WTC11 (cell line): ENCODE measurements at regions not wholly inside any gene's neighbourhood (a gene's known extent, or its start where the extent isn't known, plus 50 kb on each side); places are given as distances from the start of the nearest gene placed in this dataset.

Experiments
- ATAC-seq: fragments of 200-7000 bp; cut with Tn5 transposase; 2 replicates; pipeline ENCODE4 v1.10.0; 2021; ENCODE audit warnings: mild to moderate bottlenecking, moderate library complexity
- CTCF ChIA-PET: fragments of 300-600 bp; sonication (Branson Sonifier 250); formaldehyde crosslinking; loops from one replicate; lab custom pipeline; 2021; ENCODE audit warnings: antibody characterized with exemption; lab: Charles Lee
- POLR2A ChIA-PET: fragments of 350-600 bp; sonication (Branson Sonifier 250); formaldehyde crosslinking; loops from one replicate; lab custom pipeline; 2021; ENCODE audit warnings: antibody characterized with exemption; lab: Charles Lee
- DNase-seq: peaks from one replicate; pipeline ENCODE4 v3.0.0; 2021; ENCODE audit warnings: low spot score
- H3K27ac Mint-ChIP-seq: 2 replicates; pipeline ENCODE4 v1.8.0; 2021; ENCODE audit warnings: mixed read lengths
- H3K27me3 Mint-ChIP-seq: 2 replicates; pipeline ENCODE4 v1.8.0; 2021; ENCODE audit warnings: low read depth, mild to moderate bottlenecking, moderate library complexity, mixed read lengths
- H3K36me3 Mint-ChIP-seq: 2 replicates; pipeline ENCODE4 v1.8.0; 2021; ENCODE audit warnings: mixed read lengths
- H3K4me1 Mint-ChIP-seq: 2 replicates; pipeline ENCODE4 v1.8.0; 2022; ENCODE audit warnings: mixed read lengths
- H3K4me3 Mint-ChIP-seq: 2 replicates; pipeline ENCODE4 v1.8.0; 2021; ENCODE audit warnings: mild to moderate bottlenecking, moderate library complexity, mixed read lengths
- H3K9me3 Mint-ChIP-seq: 2 replicates; pipeline ENCODE4 v1.8.0; 2021; ENCODE audit warnings: mixed read lengths
- ARID4B ChIP-seq: sonication (generic); formaldehyde crosslinking; IDR thresholded peaks from 2 replicates; pipeline ENCODE4 v1.8.0; 2023; ENCODE audit warnings: missing genetic modification reagents, mild to moderate bottlenecking, borderline replicate concordance
- ATF1 ChIP-seq: sonication (generic); formaldehyde crosslinking; IDR thresholded peaks from 2 replicates; pipeline ENCODE4 v1.8.1; 2023; ENCODE audit warnings: mild to moderate bottlenecking, moderate library complexity, missing genetic modification reagents
- ATF3 ChIP-seq: sonication (generic); formaldehyde crosslinking; conservative IDR thresholded peaks from 2 replicates; pipeline ENCODE4 v1.8.1; 2022; ENCODE audit warnings: mild to moderate bottlenecking, missing genetic modification reagents
- CDX4 ChIP-seq: fragments of 250-450 bp; sonication (Bioruptor Pico); IDR thresholded peaks from 2 replicates; pipeline ENCODE4 v1.9.0; 2021; ENCODE audit warnings: moderate library complexity, mild to moderate bottlenecking, inconsistent platforms, borderline replicate concordance
- CREB1 ChIP-seq: sonication (generic); formaldehyde crosslinking; IDR thresholded peaks from 2 replicates; pipeline ENCODE4 v1.8.0; 2023; ENCODE audit warnings: mild to moderate bottlenecking, missing genetic modification reagents
- E2F4 ChIP-seq: sonication (generic); formaldehyde crosslinking; IDR thresholded peaks from 2 replicates; pipeline ENCODE4 v1.8.1; 2022; ENCODE audit warnings: low read depth, mild to moderate bottlenecking, moderate library complexity, missing genetic modification reagents, borderline replicate concordance
- ETV6 ChIP-seq: sonication (generic); formaldehyde crosslinking; IDR thresholded peaks from 2 replicates; pipeline ENCODE4 v1.8.1; 2022; ENCODE audit warnings: mild to moderate bottlenecking, missing genetic modification reagents
- GABPB1 ChIP-seq: sonication (generic); formaldehyde crosslinking; IDR thresholded peaks from 2 replicates; pipeline ENCODE4 v1.8.1; 2023; ENCODE audit warnings: mild to moderate bottlenecking, missing genetic modification reagents
- HMGA2 ChIP-seq: fragments of 250-450 bp; sonication (Bioruptor Pico); IDR thresholded peaks from 2 replicates; pipeline ENCODE4 v1.4.0; 2021; ENCODE audit warnings: mild to moderate bottlenecking, moderate library complexity
- IRF1 ChIP-seq: sonication (generic); formaldehyde crosslinking; IDR thresholded peaks from 2 replicates; pipeline ENCODE4 v1.8.0; 2023; ENCODE audit warnings: missing genetic modification reagents
- KAT7 ChIP-seq: sonication (generic); formaldehyde crosslinking; IDR thresholded peaks from 2 replicates; pipeline ENCODE4 v1.8.1; 2023; ENCODE audit warnings: missing genetic modification reagents, mild to moderate bottlenecking, borderline replicate concordance
- MAX ChIP-seq: sonication (generic); formaldehyde crosslinking; IDR thresholded peaks from 2 replicates; pipeline ENCODE4 v1.8.0; 2022; ENCODE audit warnings: mild to moderate bottlenecking, missing genetic modification reagents
- NFYB ChIP-seq: sonication (generic); formaldehyde crosslinking; conservative IDR thresholded peaks from 2 replicates; pipeline ENCODE4 v1.8.0; 2022; ENCODE audit warnings: low read depth, missing genetic modification reagents
- NR1H2 ChIP-seq: sonication (generic); formaldehyde crosslinking; IDR thresholded peaks from 2 replicates; pipeline ENCODE4 v1.9.0; 2021; ENCODE audit warnings: mild to moderate bottlenecking, moderate library complexity, missing genetic modification reagents
- PREB ChIP-seq: sonication (generic); formaldehyde crosslinking; IDR thresholded peaks from 2 replicates; pipeline ENCODE4 v1.8.1; 2022; ENCODE audit warnings: mild to moderate bottlenecking, missing genetic modification reagents, moderate library complexity, borderline replicate concordance
- SMAD4 ChIP-seq: sonication (generic); formaldehyde crosslinking; IDR thresholded peaks from 2 replicates; pipeline ENCODE4 v1.8.0; 2022; ENCODE audit warnings: mild to moderate bottlenecking, missing genetic modification reagents
- TEAD4 ChIP-seq: sonication (generic); formaldehyde crosslinking; IDR thresholded peaks from 2 replicates; pipeline ENCODE4 v1.8.0; 2022; ENCODE audit warnings: mild to moderate bottlenecking, missing genetic modification reagents
- TP53 ChIP-seq: sonication (generic); formaldehyde crosslinking; IDR thresholded peaks from 2 replicates; pipeline ENCODE4 v1.8.1; 2023; ENCODE audit warnings: mild to moderate bottlenecking, missing genetic modification reagents
- ZNF219 ChIP-seq: sonication (generic); formaldehyde crosslinking; IDR thresholded peaks from 2 replicates; pipeline ENCODE4 v1.8.0; 2023; ENCODE audit warnings: missing genetic modification reagents, mild to moderate bottlenecking, borderline replicate concordance
- ZNF263 ChIP-seq: sonication (generic); formaldehyde crosslinking; IDR thresholded peaks from 2 replicates; pipeline ENCODE4 v1.8.1; 2022; ENCODE audit warnings: low read depth, mild to moderate bottlenecking, moderate library complexity, missing genetic modification reagents

GRCh38 chr5:68749631-68750030 lies 344.2 kb upstream of the SLC30A5 start:
- Mint-ChIP-seq H3K27me3 (no peaks in the 10 kb centered on the region; the same call in 1 of the 2 replicates), H3K9me3 (peaks cover 11% of the 10 kb centered on the region), H3K36me3 (no peaks in the 10 kb centered on the region), H3K27ac (no peak overlapping the region), H3K4me3 (no peak overlapping the region), H3K4me1 (peaks cover 29% of the 10 kb centered on the region)
- POLR2A ChIA-PET = no interaction called here
- no peak for ATAC-seq
- CTCF ChIA-PET = no interaction called here
- no peak for TF ChIP-seq CDX4 (CRISPR knock-in tag)
- no peak for TF ChIP-seq MAX (CRISPR knock-in tag)
- TF ChIP-seq NFYB (CRISPR knock-in tag) = no peak
- TF ChIP-seq KAT7 = no peak
- no peak for TF ChIP-seq E2F4 (CRISPR knock-in tag)
- no peak for TF ChIP-seq PREB (CRISPR knock-in tag)
- TF ChIP-seq ATF1 (CRISPR knock-in tag) = no peak
- TF ChIP-seq TP53 (CRISPR knock-in tag) = no peak
- no peak for TF ChIP-seq NR1H2 (CRISPR knock-in tag)
- no peak for TF ChIP-seq IRF1
- no peak for DNase-seq

GRCh38 chr5:68751661-68752060 lies 342.2 kb upstream of the SLC30A5 start:
- DNase-seq (no peak), ATAC-seq (no peak)
- ChIA-PET POLR2A (no interaction called here), CTCF (no interaction called here)
- Mint-ChIP-seq H3K27ac (no peak overlapping the region), H3K36me3 (no peaks in the 10 kb centered on the region), H3K4me1 (peaks cover 30% of the 10 kb centered on the region), H3K27me3 (no peaks in the 10 kb centered on the region; the same call in 1 of the 2 replicates), H3K9me3 (peaks cover 11% of the 10 kb centered on the region; the same call in 1 of the 2 replicates), H3K4me3 (no peak overlapping the region)
- TF ChIP-seq CREB1 (no peak), SMAD4 (CRISPR knock-in tag) (no peak), TEAD4 (CRISPR knock-in tag) (no peak), HMGA2 (CRISPR knock-in tag) (no peak), ATF3 (no peak), GABPB1 (CRISPR knock-in tag) (no peak), ARID4B (CRISPR knock-in tag) (no peak), ZNF219 (CRISPR knock-in tag) (no peak), ZNF263 (no peak), ETV6 (no peak)
